C4-2B (cell line): ENCODE measurements at regions not wholly inside any gene's neighbourhood (a gene's known extent, or its start where the extent isn't known, plus 50 kb on each side); places are given as distances from the start of the nearest gene placed in this dataset.

Experiments
- H3K27ac ChIP-seq: fragments of 450-650 bp; 2 replicates; pipeline ENCODE4 v1.5.1; 2017
- ZFX ChIP-seq: fragments of 450-650 bp; IDR thresholded peaks from 2 replicates; pipeline ENCODE4 v1.6.1; 2017
- TF ChIP-seq, protein P1 (sequence below): fragments of 450-650 bp; conservative IDR thresholded peaks from 2 replicates; pipeline ENCODE4 v1.5.1; 2017; ENCODE audit warnings: mild to moderate bottlenecking

DNA sequence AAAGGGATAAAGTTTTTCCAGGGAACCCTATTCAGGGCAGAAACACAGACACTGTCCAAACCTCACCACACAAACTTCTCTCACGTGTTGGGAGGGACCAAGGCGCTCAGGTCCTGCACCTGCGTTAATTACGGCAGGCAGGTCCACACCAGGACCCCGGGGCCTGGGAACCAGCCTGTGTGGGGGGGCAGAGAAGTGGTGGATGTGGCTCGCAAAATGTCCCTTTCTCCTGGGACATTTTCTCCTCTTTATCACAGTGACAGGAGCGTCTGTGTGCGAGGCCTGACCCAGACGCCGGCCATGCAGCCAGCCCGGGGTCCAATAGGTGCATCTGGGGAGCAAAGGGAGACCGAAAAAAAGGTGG is 73.4 kb upstream of the ZNF722 start:
- TF ChIP-seq ZFX = no peak
- TF ChIP-seq, protein P1, sequence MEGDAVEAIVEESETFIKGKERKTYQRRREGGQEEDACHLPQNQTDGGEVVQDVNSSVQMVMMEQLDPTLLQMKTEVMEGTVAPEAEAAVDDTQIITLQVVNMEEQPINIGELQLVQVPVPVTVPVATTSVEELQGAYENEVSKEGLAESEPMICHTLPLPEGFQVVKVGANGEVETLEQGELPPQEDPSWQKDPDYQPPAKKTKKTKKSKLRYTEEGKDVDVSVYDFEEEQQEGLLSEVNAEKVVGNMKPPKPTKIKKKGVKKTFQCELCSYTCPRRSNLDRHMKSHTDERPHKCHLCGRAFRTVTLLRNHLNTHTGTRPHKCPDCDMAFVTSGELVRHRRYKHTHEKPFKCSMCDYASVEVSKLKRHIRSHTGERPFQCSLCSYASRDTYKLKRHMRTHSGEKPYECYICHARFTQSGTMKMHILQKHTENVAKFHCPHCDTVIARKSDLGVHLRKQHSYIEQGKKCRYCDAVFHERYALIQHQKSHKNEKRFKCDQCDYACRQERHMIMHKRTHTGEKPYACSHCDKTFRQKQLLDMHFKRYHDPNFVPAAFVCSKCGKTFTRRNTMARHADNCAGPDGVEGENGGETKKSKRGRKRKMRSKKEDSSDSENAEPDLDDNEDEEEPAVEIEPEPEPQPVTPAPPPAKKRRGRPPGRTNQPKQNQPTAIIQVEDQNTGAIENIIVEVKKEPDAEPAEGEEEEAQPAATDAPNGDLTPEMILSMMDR = no peak
- H3K27ac ChIP-seq = no peak overlapping the region

DNA sequence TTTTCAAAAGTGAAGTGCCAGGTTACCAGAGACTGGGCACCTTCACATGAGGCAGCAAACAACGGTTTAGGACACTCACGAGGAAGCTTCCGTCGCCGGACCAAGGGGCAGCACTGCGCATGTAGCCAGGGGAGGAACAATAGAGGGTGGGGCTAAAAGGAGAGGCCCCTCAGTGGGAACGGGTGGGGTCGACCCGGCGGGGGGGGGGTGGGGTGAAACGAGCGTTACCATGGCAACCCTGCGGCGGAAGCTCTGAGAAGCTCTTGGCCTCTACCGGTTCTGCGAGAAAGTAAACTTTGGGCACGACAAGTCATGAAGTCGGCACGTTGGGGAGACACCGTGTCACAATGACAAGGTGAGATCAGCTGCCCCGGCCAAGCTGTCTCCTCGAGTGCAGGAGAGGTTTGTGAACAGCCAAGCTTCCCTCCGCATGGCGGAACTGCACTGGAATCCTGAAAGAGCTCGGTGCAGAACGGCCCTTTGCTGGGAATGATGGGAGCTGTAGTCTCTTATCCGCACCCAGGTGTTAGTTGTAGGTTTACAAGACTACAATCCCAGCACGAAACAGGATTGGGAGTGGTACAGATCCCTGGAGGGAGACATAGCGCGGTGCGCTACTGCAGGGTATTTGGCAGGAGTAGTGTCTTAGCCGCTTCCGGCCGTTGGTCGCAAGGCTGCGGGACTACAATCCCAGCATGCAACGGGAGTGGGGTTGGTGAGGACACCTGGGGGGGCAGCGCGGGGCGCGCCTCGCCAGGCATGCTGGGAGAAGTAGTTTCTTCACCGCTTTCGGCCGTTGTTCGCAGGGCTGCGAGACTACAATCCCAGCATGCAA is 72.8 kb upstream of the ZNF722 start:
- TF ChIP-seq ZFX = no peak
- TF ChIP-seq, protein P1 = no peak
- H3K27ac ChIP-seq = peak overlapping the region; percentile 9; the same call in 1 of the 2 replicates

DNA sequence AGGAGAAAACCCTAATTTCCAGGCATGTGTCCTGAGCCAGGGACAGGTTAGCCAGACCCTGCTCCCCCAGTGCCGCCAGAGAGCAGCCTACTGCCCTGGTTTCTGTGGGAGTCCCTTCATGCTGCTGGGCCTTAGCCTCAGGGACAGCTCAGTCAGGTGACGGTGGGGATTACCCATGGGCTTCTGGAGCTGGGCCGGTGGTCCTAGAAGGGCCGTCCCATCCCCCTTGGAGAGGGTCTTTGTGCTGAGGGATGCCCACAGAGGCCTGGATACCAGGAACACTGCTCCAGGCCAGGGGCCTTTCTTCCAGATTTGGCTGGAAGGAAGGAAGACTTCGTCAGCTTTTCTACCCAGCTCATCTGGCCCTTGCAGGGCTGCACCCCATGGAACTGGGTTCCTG is 71.4 kb upstream of the ZNF722 start:
- no peak overlapping the region for H3K27ac ChIP-seq
- TF ChIP-seq ZFX = no peak
- TF ChIP-seq, protein P1 = no peak

DNA sequence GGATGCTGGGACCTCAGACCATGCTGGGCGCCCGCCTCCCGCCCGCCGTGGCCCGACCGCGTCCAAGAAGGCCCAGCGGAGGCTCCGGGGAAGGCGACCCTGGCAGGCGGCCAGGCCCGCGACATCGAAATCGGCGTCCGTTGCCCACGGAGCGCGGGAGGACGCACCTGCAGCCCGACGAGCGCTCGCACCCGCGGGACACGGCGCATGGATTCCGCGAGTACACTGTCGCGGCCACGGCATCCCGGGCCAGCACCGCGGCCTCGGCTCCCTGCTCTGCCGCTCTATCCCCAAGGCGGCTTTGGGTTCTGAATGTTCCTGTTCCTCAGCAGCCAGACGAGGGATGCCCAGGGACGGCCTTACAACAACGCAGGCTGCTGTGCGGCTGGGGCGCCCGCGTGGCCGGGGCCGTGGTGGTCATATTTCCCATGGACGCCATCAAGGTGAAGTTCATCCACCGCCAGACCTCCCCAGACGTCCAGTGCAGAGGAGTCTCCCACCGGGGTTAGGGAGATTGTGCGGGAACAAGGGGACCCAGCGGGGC is 67.5 kb upstream of the ZNF722 start:
- TF ChIP-seq, protein P1 = no peak
- no peak for TF ChIP-seq ZFX
- no peak overlapping the region for H3K27ac ChIP-seq

DNA sequence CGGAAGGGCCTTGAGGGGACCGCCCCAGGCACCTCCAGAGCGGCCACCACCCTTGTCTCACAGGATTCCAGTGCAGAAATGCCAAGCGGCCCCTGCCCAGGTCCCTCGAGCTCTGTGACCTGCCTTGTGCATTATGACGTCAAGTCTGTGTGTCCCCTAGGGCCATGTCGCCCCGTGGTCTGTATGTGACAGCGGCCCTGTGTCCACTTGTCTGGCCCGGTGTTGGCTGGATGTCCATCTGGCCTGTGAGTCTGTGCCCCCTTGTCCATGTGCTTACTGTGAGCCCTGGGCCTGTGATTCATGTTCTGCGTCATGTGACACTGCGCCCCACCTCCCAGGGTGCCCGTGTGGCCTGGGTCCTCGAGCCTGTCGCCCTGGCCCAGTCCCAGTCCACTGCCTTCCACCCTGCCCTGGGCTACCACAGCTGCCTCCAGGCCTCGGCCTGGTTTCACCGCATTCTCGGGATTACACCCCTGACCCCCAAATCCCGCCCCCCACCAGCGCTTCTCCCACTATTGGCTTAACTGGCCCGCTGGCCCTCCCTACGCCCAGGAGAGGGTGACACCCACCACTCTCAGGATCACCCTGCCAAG is 66.6 kb upstream of the ZNF722 start:
- H3K27ac ChIP-seq = no peak overlapping the region

More for the DNA sequence above, 66.6 kb upstream of the ZNF722 start:
- no peak for TF ChIP-seq ZFX
- TF ChIP-seq, protein P1 = no peak
